GM12878 (cell line): ENCODE measurements at regions not wholly inside any gene's neighbourhood (a gene's known extent, or its start where the extent isn't known, plus 50 kb on each side); places are given as distances from the start of the nearest gene placed in this dataset.

Experiments used
- ATAC-seq: fragments of 200-7000 bp; cut with Tn5 transposase; 3 replicates; pipeline ENCODE4 v1.9.1; 2020; ENCODE audit warnings: mild to moderate bottlenecking, moderate library complexity
- BruUV-seq: library from RNA; stranded (reverse); fragments of 400-500 nt; replicated peaks from 2 replicates; lab custom pipeline; 2021; lab: Mats Ljungman, UMichigan
- CTCF ChIA-PET: fragments of 300-600 bp; sonication (Branson Sonifier 250); formaldehyde crosslinking; extraction: SDS; loops from one replicate; lab custom pipeline; 2021; ENCODE audit warnings: inconsistent platforms; lab: Yijun Ruan, JAX
- POLR2A ChIA-PET: fragments of 350-600 bp; formaldehyde crosslinking; extraction: SDS; loops from one replicate; lab custom pipeline; 2021; ENCODE audit warnings: inconsistent platforms; lab: Charles Lee
- RAD21 ChIA-PET: fragments of 300-600 bp; sonication (Branson Sonifier 250); formaldehyde crosslinking; loops from one replicate; lab custom pipeline; 2023; ENCODE audit warnings: antibody characterized with exemption; ENCODE audit not compliant: unreplicated experiment; lab: Charles Lee
- SMC1A ChIA-PET: fragments of 300-600 bp; sonication (Branson Sonifier 250); formaldehyde crosslinking; loops from one replicate; lab custom pipeline; 2023; ENCODE audit not compliant: unreplicated experiment, uncharacterized antibody; lab: Charles Lee
- DNase-seq: peaks from one replicate; pipeline ENCODE4 v3.0.0-alpha.2; 2011; ENCODE audit warnings: low read depth, low spot score
- FAIRE-seq: peaks from 3 replicates; lab custom pipeline; 2011; peaks lifted over from hg19 to GRCh38; lab: Jason Lieb, UNC
- H2AFZ ChIP-seq: 2 replicates; pipeline ENCODE4 v1.6.0; 2011; ENCODE audit warnings: low read depth, low read length, control low read depth; ENCODE audit not compliant: control insufficient read depth
- H3K27ac ChIP-seq: 2 replicates; pipeline ENCODE4 v1.5.1; 2011; ENCODE audit warnings: control low read depth; ENCODE audit not compliant: control insufficient read depth, insufficient read depth
- H3K27me3 ChIP-seq, 2 experiments: replicated peaks in 1 of 2; 2 replicates each; pipeline versions ENCODE4 v1.6.0 to v1.6.1; 2011; ENCODE audit warnings: low read length in 1 of 2; ENCODE audit not compliant: control insufficient read depth in 2 of 2, insufficient read depth in 2 of 2
- H3K36me3 ChIP-seq, 2 experiments: 2 replicates each; pipeline ENCODE4 v1.5.1; 2011; ENCODE audit warnings: low read length in 1 of 2; ENCODE audit not compliant: control insufficient read depth in 2 of 2, insufficient read depth in 2 of 2
- H3K4me1 ChIP-seq: 2 replicates; pipeline ENCODE4 v1.6.1; 2011; ENCODE audit warnings: mild to moderate bottlenecking, low read length, moderate library complexity, mixed read lengths; ENCODE audit not compliant: control insufficient read depth, insufficient read depth
- H3K4me2 ChIP-seq: 2 replicates; pipeline ENCODE4 v1.6.0; 2011; ENCODE audit warnings: control low read depth; ENCODE audit not compliant: control insufficient read depth, insufficient read depth
- H3K4me3 ChIP-seq: fragments of 200-600 bp; sonication (generic); 2 replicates; pipeline ENCODE4 v1.5.1; 2016
- H3K79me2 ChIP-seq: 2 replicates; pipeline ENCODE4 v1.6.0; 2011; ENCODE audit warnings: low read length; ENCODE audit not compliant: control insufficient read depth, insufficient read depth
- H3K9ac ChIP-seq: 2 replicates; pipeline ENCODE4 v1.8.0; 2011; ENCODE audit warnings: low read length, control low read depth, mixed read lengths; ENCODE audit not compliant: control insufficient read depth, insufficient read depth
- H3K9me3 ChIP-seq: replicated peaks from 3 replicates; pipeline ENCODE4 v1.5.1; 2011; ENCODE audit warnings: mild to moderate bottlenecking, low read length; ENCODE audit not compliant: control insufficient read depth, insufficient read depth
- H4K20me1 ChIP-seq: 2 replicates; pipeline ENCODE4 v1.6.0; 2011; ENCODE audit not compliant: control insufficient read depth, insufficient read depth
- BACH1 ChIP-seq: fragments of 450-650 bp; IDR thresholded peaks from 2 replicates; pipeline ENCODE4 v1.6.1; 2017; ENCODE audit warnings: mild to moderate bottlenecking, borderline replicate concordance
- DPF2 ChIP-seq: fragments of 450-650 bp; IDR thresholded peaks from 2 replicates; pipeline ENCODE4 v1.6.1; 2017; ENCODE audit warnings: mild to moderate bottlenecking
- ESRRA ChIP-seq: IDR thresholded peaks from 2 replicates; pipeline ENCODE4 v1.6.1; 2012; ENCODE audit warnings: mild to moderate bottlenecking, low read length, improper control_type of control experiment
- HCFC1 ChIP-seq: fragments of 150-350 bp; IDR thresholded peaks from 2 replicates; pipeline ENCODE4 v1.6.1; 2014; ENCODE audit warnings: low read length
- IRF3 ChIP-seq: fragments of 450-650 bp; IDR thresholded peaks from 2 replicates; pipeline ENCODE4 v1.6.1; 2014; ENCODE audit warnings: mild to moderate bottlenecking
- JUNB ChIP-seq: IDR thresholded peaks from 2 replicates; pipeline ENCODE4 v1.6.1; 2016; ENCODE audit warnings: antibody characterized with exemption, mild to moderate bottlenecking
- TARDBP ChIP-seq: IDR thresholded peaks from 2 replicates; pipeline ENCODE4 v1.6.1; 2016; ENCODE audit warnings: borderline replicate concordance
- ZNF207 ChIP-seq: fragments of 450-650 bp; IDR thresholded peaks from 2 replicates; pipeline ENCODE4 v1.6.1; 2014; ENCODE audit warnings: antibody characterized with exemption, mild to moderate bottlenecking, borderline replicate concordance
- ZNF384 ChIP-seq: IDR thresholded peaks from 2 replicates; pipeline ENCODE4 v1.6.1; 2012; ENCODE audit warnings: low read depth, mild to moderate bottlenecking, low read length, improper control_type of control experiment, borderline replicate concordance
- ZNF687 ChIP-seq: fragments of 450-650 bp; IDR thresholded peaks from 2 replicates; pipeline ENCODE4 v1.6.1; 2017; ENCODE audit warnings: mild to moderate bottlenecking, moderate library complexity
- in situ Hi-C: fragments of 300-500 bp; cut with MboI; formaldehyde crosslinking; loops from 9 replicates; pipeline ENCODE4 v1.14.3; 2018; ENCODE audit warnings: mixed read lengths
- intact Hi-C: fragments of 100-400 bp; cut with micrococcal nuclease; formaldehyde crosslinking; loops from one replicate; pipeline ENCODE4 v1.14.2; 2022; ENCODE audit not compliant: unreplicated experiment

- BruUV-seq: no TSS peak
- Histone ChIP-seq H3K27ac (no peak overlapping the region), H3K79me2 (no peaks in the 10 kb centered on the region), H3K36me3 (no peaks in the 10 kb centered on the region), H3K9ac (no peak overlapping the region), H3K4me1 (no peaks in the 10 kb centered on the region), H3K4me2 (no peak overlapping the region), H3K4me3 (no peak overlapping the region), H4K20me1 (no peaks in the 10 kb centered on the region), H3K9me3 (no peaks in the 10 kb centered on the region), H3K27me3 (no peaks in the 10 kb centered on the region)
- ATAC-seq (no peak), FAIRE-seq (no peak), DNase-seq (no peak)
- CTCF ChIA-PET: interaction anchor here (1.7 kb wide), 1 partner anchor 8 kb away, joined by 5 read pairs; no protein-coding TSS in a partner anchor
- intact Hi-C loops (no loop called here), in situ Hi-C loops (no loop called here)
- SMC1A ChIA-PET: no interaction called here
- RAD21 ChIA-PET: no interaction called here
- POLR2A ChIA-PET: no interaction called here
- TF ChIP-seq ZNF207: no peak
- TF ChIP-seq IRF3: no peak
- TF ChIP-seq DPF2: no peak
- no peak for TF ChIP-seq HCFC1
- TF ChIP-seq ESRRA: no peak
- TF ChIP-seq JUNB: no peak
- no peak for TF ChIP-seq ZNF384
- TF ChIP-seq BACH1: no peak
- TF ChIP-seq TARDBP: no peak
- TF ChIP-seq ZNF687: no peak
- TF ChIP-seq, all 136 proteins: peak for 0
- H2AFZ ChIP-seq: no peak overlapping the region
Observed at GRCh38 chr10:47230957-47231356, 69.0 kb upstream of the GDF10 start.
